CMK (cell line): ENCODE measurements at regions not wholly inside any gene's neighbourhood (a gene's known extent, or its start where the extent isn't known, plus 50 kb on each side); places are given as distances from the start of the nearest gene placed in this dataset.
"Not testable (repeated sequence)": the region's sequence is repeated elsewhere in the genome, so short reads cannot be mapped to it uniquely, and the experiment has no call there.

Source experiments
- DNase-seq: peaks from one replicate; pipeline ENCODE4 v3.0.0-alpha.2; 2010; ENCODE audit warnings: low read depth

DNA sequence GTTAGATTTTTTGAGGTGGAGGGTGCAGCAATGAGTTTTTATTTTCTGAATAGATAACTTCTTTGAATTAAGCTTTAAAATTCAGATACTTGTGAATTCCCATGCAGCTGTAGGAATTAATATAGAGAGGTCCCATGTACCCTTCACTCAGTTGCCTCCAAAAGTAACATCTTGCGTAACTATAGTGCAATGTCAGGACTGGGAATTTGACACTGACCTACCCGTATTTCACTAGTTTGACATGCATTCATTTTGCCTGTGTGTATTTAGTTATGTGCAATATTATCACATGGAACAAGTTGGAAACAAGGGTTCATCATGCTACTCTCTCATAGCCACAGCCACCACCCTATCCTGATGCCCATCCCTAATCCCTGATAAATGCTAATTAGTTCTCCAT is 147.1 kb upstream of the IGFBP3 start:
- DNase-seq = no peak

GRCh38 chr7:46059308-46060020 is 138.4 kb upstream of the IGFBP3 start:
- DNase-seq = no peak

- DNase-seq = no peak
These were observed 137.2 kb upstream of the IGFBP3 start for GRCh38 chr7:46058086-46058823.

- DNase-seq = no peak
These were observed 133.8 kb upstream of the IGFBP3 start for GRCh38 chr7:46054915-46055314.

DNA sequence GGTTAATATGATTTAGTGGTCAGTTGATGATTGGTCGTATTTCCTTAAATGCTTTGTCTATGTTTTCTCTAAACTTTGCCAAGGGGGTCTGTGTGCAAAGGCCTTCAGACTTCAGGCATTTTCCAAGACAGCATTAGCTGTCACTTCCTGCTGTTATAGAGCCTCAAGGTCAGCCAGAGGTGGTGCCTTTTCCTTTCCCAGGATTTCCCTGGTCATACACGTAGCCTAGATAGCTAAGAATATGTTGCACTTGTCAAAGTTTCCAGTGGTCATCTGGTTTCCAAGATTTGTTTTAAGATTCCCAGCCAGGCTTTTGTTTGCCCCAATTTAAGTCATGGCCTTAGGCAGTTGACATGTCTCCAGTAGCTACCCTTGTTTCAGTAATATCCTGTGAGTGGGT is 133.2 kb upstream of the IGFBP3 start:
- DNase-seq = no peak

- no peak for DNase-seq
These were observed 126.5 kb upstream of the IGFBP3 start for GRCh38 chr7:46047581-46047980.

GRCh38 chr7:46043338-46043737 is 122.3 kb upstream of the IGFBP3 start:
- not testable (repeated sequence) for DNase-seq

DNA sequence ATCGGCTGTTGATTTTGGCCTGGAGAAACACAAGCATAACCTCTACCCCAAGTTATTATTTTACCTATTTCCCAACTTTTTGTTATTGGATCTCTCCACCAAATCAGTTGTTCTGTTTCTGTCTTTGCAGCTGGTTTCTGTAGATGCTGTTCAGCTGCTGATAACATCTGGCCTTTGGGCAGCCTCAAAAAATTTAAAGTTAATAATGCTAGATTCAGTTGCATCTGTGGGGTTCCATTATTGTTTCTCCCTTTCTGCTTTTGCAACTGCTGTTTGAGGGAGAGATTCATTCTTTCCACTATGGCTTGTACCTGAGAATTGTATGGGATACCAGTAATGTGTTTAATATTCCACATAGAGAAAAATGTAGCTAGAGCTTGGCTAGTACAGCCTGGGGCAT is 118.7 kb upstream of the IGFBP3 start:
- DNase-seq = not testable (repeated sequence)

GRCh38 chr7:46035166-46035565 is 114.1 kb upstream of the IGFBP3 start:
- no peak for DNase-seq

DNA sequence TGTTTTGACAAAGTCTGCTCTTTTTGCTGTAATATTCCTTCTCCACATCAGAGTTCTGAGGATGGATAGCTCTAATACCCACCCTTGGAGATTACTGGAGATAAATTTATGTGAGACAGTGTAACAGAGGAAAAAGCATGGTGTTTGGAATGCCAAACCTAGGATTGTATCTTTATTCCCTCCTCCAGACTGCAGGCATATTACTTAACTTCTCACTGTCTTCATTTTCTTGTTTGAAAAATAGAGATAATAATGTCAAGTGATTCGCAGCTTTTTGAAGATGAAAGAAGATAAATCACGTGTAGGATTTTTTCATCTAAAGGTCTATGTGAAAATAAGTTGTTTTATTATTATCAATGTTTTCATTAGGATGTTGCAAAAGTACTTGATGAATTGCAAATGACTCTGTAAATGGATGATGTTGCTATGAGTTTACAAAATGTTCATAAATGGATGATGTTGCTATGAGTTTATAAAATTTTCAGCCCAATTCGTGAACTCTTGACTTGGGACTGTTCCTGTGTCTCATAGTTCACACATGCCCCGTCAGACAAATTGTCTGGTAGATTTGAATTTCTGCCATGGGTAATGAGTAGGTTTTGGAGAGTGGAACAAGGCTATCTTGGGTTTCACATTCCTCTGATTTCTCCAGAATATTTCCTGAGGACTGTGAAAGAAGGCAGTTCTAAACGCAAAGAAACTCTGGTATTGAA is 113.1 kb upstream of the IGFBP3 start:
- no peak for DNase-seq

- no peak for DNase-seq
These were observed 112.5 kb upstream of the IGFBP3 start for GRCh38 chr7:46033592-46033991.

DNA sequence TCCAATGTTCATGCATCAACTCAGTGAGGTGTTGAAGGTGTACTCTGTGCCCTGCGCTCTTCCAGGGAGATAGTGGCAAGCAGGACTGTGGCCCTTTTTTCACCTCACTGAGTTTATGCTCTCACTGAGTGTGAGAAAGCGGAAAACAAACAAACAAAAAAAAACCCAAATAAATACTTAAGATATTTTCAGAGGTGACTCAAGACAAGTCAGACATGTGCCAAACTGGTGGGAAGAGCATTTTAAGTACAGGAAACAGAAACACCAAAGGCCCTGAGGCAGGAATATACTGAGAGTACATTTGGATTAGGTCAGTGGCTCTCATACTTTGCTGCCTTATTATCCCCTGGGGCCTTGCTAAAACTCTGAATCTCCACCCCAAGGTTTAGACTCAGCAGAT is 111.9 kb upstream of the IGFBP3 start:
- DNase-seq = no peak

- DNase-seq = no peak
These were observed 111.3 kb upstream of the IGFBP3 start for GRCh38 chr7:46032353-46032752.

DNA sequence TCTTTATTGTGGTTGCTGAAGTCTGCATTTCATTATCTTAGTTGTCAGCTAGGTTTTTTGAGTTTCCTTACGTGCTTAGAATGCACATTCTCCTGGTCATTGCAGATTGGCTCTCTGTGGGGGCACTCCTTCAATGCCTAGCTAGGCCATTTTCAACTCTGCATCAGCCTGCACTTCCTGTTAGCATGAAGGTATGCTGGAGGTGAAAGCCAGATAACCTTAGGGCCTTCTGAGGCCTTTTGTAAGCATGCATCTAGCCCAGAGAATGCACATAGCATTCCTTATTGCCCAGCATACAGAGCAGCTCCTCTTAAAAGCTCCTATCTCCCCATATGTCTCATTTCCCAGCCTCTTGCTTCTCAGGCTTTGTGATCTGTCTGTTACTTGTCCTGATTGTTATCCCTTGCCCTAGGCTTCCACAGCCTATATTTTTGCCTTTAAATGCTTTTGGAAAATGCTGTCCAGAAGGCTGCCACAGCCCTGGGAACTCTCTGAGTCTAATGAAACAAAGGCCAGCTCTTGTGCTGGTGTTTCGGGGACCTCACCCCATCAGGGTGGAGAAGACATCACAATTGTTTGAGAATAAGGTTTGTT is 108.1 kb upstream of the IGFBP3 start:
- no peak for DNase-seq

DNA sequence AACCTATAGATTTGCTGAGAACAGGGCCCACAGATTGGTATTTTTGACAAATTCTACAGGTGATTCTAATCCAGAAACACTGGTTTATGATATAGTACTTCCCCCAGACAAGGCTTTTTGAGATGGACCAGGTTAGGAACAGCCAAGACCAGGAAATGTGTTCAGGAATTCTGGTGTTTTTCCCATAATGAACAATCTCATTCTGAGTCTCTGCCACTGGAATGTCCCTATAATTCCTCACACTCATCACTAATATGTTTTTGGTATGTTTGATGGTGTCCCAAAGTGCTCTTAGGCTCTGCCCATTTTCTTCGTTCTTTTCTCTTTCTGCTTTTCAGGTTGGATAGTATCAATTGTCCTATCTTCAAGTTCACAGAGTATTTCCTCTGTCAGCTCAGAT is 107.2 kb upstream of the IGFBP3 start:
- no peak for DNase-seq

DNA sequence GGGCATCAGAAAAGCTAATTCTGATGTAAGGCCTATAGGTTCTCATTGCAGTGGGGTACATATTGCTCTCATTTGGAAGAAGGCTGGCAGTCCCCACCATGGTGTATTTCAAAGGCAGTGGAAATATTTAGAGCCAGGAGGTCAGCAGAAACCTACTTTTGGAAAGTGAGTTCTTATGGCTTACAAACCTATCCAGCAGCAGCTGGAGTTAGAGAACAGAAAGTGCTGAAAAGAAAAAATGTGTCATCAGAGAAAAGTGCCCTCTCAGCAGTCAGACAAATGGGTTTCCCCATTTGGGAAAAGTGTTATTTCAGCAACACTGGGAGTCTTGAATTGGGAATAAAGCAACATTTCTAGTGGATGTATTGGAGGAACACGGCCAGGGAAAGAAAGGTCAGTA is 105.7 kb upstream of the IGFBP3 start:
- no peak for DNase-seq

DNA sequence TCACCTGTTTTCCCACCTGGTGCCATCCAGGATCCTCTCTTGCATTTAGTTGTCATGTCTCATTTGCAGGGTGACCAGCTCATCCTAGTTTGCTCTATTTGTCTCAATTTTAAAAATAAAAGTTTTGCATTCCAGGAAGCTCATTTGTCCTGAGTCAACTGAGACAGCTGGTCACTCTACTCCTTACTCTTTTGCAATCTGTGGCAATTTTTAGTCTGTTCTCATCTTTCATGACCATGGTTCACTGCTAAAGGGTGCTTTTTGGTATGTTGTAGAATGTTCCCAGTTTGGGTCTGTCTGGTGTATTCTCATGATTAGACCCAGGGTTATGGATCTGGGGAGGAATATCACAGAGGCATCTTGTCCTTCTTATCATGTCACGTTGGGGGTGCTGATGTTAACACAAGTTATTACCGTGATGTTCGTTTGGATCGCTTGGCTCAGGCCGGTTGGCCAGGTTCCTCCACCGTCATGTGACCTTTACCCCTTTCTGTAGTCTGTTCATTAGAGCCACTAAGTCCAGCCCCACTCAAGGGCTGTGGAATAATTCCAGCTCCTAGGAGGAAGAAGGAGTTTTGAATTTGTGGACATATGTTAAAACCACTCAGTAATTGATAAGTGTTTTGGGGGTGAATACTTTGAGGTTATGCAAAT is 103.3 kb upstream of the IGFBP3 start:
- DNase-seq = no peak

DNA sequence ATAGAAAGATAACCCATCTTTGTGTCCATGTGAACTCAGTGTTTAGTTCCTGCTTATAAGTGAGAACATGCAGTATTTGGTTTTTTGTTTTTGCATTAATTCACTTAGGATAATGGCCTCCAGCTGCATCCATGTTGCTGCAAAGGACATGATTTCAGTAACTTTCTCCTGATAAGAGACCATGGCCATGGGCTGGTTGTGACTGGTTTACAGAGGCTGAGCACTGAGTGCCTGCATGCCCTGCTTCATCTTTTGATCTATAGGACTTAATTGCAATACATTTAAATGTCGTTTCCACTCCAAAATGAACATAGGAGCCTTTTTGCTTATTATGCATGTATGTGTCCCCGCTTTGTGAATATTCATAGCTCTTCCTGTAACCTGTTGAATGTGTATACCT is 101.3 kb upstream of the IGFBP3 start:
- no peak for DNase-seq

- no peak for DNase-seq
These were observed 94.2 kb upstream of the IGFBP3 start for GRCh38 chr7:46015107-46015868.

DNA sequence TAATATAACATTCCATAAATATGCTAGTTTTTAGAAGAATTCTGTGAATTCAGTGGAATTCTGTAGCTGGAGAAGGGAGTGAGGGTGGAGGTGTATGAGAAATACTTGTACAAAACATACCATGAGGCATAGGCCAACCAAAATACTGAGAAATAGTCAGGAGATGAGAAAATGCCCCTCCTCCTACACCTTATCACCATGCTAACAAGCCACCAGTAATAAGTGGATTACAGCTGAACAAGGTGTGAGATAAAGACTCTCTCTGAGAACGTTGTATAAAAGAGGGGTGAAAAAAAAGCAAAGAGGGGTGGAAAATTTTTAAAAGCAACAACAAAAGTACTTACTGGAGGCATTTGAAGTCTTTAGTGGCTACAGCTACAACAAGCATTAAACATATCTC is 90.4 kb upstream of the IGFBP3 start:
- DNase-seq = no peak

DNA sequence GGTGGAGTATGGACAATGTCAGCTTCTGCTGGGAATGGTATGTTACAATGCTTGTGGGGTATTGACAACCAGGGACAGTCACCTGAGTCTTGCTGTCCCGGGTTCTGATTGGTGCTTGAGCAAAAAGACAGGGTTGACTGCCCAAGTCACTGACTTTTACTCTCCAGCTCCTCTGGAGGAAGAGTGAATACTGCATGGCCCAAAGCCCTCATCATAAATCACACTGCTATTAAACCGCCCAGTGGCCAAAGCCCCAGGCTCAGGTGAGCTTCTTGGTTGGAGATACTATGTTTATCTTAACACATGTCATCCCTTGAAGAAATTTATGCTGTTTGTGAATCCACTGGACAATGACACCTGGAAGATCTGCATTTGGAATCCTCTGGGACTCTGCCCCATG is 90.0 kb upstream of the IGFBP3 start:
- no peak for DNase-seq

GRCh38 chr7:46009211-46009610 is 88.1 kb upstream of the IGFBP3 start:
- DNase-seq = no peak
